HepG2 (cell line): ENCODE measurements at regions not wholly inside any gene's neighbourhood (a gene's known extent, or its start where the extent isn't known, plus 50 kb on each side); places are given as distances from the start of the nearest gene placed in this dataset.
A peak's percentile ranks its signal among the peaks of the same experiment; 100 is the strongest.

Experiments
- ATAC-seq: fragments of 200-7000 bp; cut with Tn5 transposase; 3 replicates; pipeline ENCODE4 v1.9.1; 2020; ENCODE audit warnings: mild to moderate bottlenecking, moderate library complexity
- BruUV-seq: library from RNA; stranded (reverse); fragments of 400-500 nt; replicated peaks from 2 replicates; lab custom pipeline; 2021; lab: Mats Ljungman, UMichigan
- CTCF ChIA-PET: fragments of 300-600 bp; formaldehyde crosslinking; extraction: SDS; loops from one replicate; lab custom pipeline; 2021; ENCODE audit warnings: low total read pairs, inconsistent platforms, low intra/inter-chr PET ratio; lab: Yijun Ruan, JAX
- POLR2A ChIA-PET: fragments of 350-600 bp; sonication (Branson Sonifier 250); formaldehyde crosslinking; loops from one replicate; lab custom pipeline; 2020; ENCODE audit warnings: antibody characterized with exemption, inconsistent platforms; lab: Yijun Ruan, JAX
- DNase-seq: peaks from one replicate; pipeline ENCODE4 v3.0.0-alpha.2; 2015; ENCODE audit warnings: low spot score
- FAIRE-seq: peaks from 3 replicates; lab custom pipeline; 2011; peaks lifted over from hg19 to GRCh38; lab: Jason Lieb, UNC
- H2AFZ ChIP-seq: one replicate; pipeline ENCODE4 v1.6.1; 2011; ENCODE audit warnings: low read length, inconsistent platforms
- H3K27ac ChIP-seq: fragments of 300-600 bp; 3 replicates; pipeline ENCODE4 v1.8.0; 2011; ENCODE audit warnings: mixed run types, mild to moderate bottlenecking, mixed read lengths, low read length, inconsistent platforms; ENCODE audit not compliant: insufficient read depth; ENCODE audit errors: extremely low read length
- H3K27me3 ChIP-seq, 2 experiments: fragments of 200-600 bp in 1 of 2; 2 replicates in 1 of 2; 3 replicates in 1 of 2; pipeline versions ENCODE4 v1.6.0 to v1.8.0; 2011; ENCODE audit warnings: low read length in 2 of 2, mild to moderate bottlenecking in 2 of 2, moderate library complexity in 2 of 2, inconsistent platforms in 1 of 2; ENCODE audit not compliant: insufficient read depth in 2 of 2, control insufficient read depth in 1 of 2
- H3K36me3 ChIP-seq, 2 experiments: fragments of 200-600 bp in 1 of 2; replicated peaks in 1 of 2; 2 replicates in 1 of 2; 3 replicates in 1 of 2; pipeline versions ENCODE4 v1.5.1 to v1.8.0; 2011; ENCODE audit warnings: low read length in 2 of 2, inconsistent platforms in 1 of 2; ENCODE audit not compliant: insufficient read depth in 2 of 2, control insufficient read depth in 1 of 2
- H3K4me1 ChIP-seq: 2 replicates; pipeline ENCODE4 v1.5.1; 2012; ENCODE audit warnings: low read length, inconsistent platforms; ENCODE audit not compliant: insufficient read depth
- H3K4me2 ChIP-seq: 2 replicates; pipeline ENCODE4 v1.6.0; 2011; ENCODE audit warnings: low read depth, low read length, inconsistent platforms
- H3K4me3 ChIP-seq, 3 experiments: fragments of 200-600 bp in 1 of 3; sonication (generic), shearing (Covaris generic) in 1 of 3; replicated peaks in 1 of 3; 2 replicates each; pipeline ENCODE4 v1.5.1; 2011 to 2016; ENCODE audit warnings: low read length in 3 of 3, inconsistent platforms in 2 of 3, low read depth in 2 of 3, mild to moderate bottlenecking in 2 of 3, control low read depth in 1 of 3, mixed read lengths in 1 of 3; ENCODE audit not compliant: insufficient read depth in 1 of 3
- H3K79me2 ChIP-seq: one replicate; pipeline ENCODE4 v1.6.1; 2011; ENCODE audit warnings: low read length, inconsistent platforms; ENCODE audit not compliant: insufficient read depth
- H3K9ac ChIP-seq: 2 replicates; pipeline ENCODE4 v1.6.0; 2011; ENCODE audit warnings: mild to moderate bottlenecking, low read depth, low read length, inconsistent platforms; ENCODE audit not compliant: insufficient read depth
- H3K9me3 ChIP-seq: 2 replicates; pipeline ENCODE4 v1.5.1; 2012; ENCODE audit warnings: mild to moderate bottlenecking, low read length
- H4K20me1 ChIP-seq: 2 replicates; pipeline ENCODE4 v1.6.0; 2011; ENCODE audit warnings: inconsistent platforms, mild to moderate bottlenecking, low read length, moderate library complexity; ENCODE audit not compliant: insufficient read depth
- ATF7 ChIP-seq, 2 experiments: fragments of 450-650 bp in 1 of 2; sonication (generic) in 1 of 2; formaldehyde crosslinking in 1 of 2; IDR thresholded peaks; 2 replicates each; pipeline versions ENCODE4 v1.4.0 to v1.6.1; 2016 to 2020; ENCODE audit warnings: antibody characterized with exemption in 1 of 2, mild to moderate bottlenecking in 1 of 2, missing genetic modification reagents in 1 of 2
- CREB1 ChIP-seq, 2 experiments: fragments of 450-650 bp in 1 of 2; IDR thresholded peaks; 2 replicates each; pipeline ENCODE4 v1.6.1; 2016 to 2017; ENCODE audit warnings: control low read depth in 1 of 2, mild to moderate bottlenecking in 1 of 2, missing compliant biosample characterization in 1 of 2, missing genetic modification characterization in 1 of 2
- HNF4A ChIP-seq: sonication (generic); formaldehyde crosslinking; IDR thresholded peaks from 2 replicates; pipeline ENCODE4 v1.4.0; 2020; ENCODE audit warnings: missing genetic modification reagents
- MTF2 ChIP-seq: sonication (generic); formaldehyde crosslinking; IDR thresholded peaks from 2 replicates; pipeline ENCODE4 v1.5.0; 2020; ENCODE audit warnings: missing genetic modification reagents, borderline replicate concordance
- NKX3-1 ChIP-seq: sonication (generic); formaldehyde crosslinking; IDR thresholded peaks from 2 replicates; pipeline ENCODE4 v1.5.0; 2020; ENCODE audit warnings: missing genetic modification reagents
- ZNF317 ChIP-seq: sonication (generic); formaldehyde crosslinking; IDR thresholded peaks from 2 replicates; pipeline ENCODE4 v1.5.0; 2020; ENCODE audit warnings: mild to moderate bottlenecking, missing genetic modification reagents
- ZNF441 ChIP-seq: sonication (generic); formaldehyde crosslinking; IDR thresholded peaks from 2 replicates; pipeline ENCODE4 v1.7.0; 2021; ENCODE audit warnings: missing genetic modification reagents, borderline replicate concordance
- WGBS: methylation state at CpG from one replicate; pipeline ENCODE4 v1.1.6; 2017; ENCODE audit warnings: low lambda C conversion rate; 5-methylcytosine and 5-hydroxymethylcytosine counted together
- in situ Hi-C: cut with HindIII; loops from 2 replicates; pipeline ENCODE4 v1.10.0; 2017; ENCODE audit warnings: low pct_unique_long_range_greater_than_20kb; ENCODE audit not compliant: extremely low pct_ligation_motif_present
- intact Hi-C: fragments of 100-400 bp; cut with micrococcal nuclease; formaldehyde crosslinking; loops from one replicate; pipeline ENCODE4 v1.10.0; 2022; ENCODE audit not compliant: unreplicated experiment

- no TSS peak for BruUV-seq
- no peak for FAIRE-seq
- Histone ChIP-seq H3K4me3 (no peak overlapping the region), H2AFZ (no peak overlapping the region), H3K4me1 (no peaks in the 10 kb centered on the region), H3K79me2 (no peaks in the 10 kb centered on the region), H3K36me3 (no peaks in the 10 kb centered on the region), H3K4me2 (no peak overlapping the region), H3K27me3 (no peaks in the 10 kb centered on the region), H3K9ac (no peak overlapping the region), H4K20me1 (no peaks in the 10 kb centered on the region), H3K27ac (no peak overlapping the region), H3K9me3 (no peaks in the 10 kb centered on the region)
- DNase-seq, result no peak
- CTCF ChIA-PET, result no interaction called here
- in situ Hi-C loops, result no loop called here
- POLR2A ChIA-PET, result no interaction called here
- TF ChIP-seq CREB1 (IDR thresholded peaks at IDR 0.05), result no peak
- no peak for TF ChIP-seq CREB1 (CRISPR knock-in tag; IDR thresholded peaks at IDR 0.05)
- TF ChIP-seq ZNF317, result no peak
- no peak for TF ChIP-seq ZNF441 (CRISPR knock-in tag)
- no peak for TF ChIP-seq NKX3-1 (CRISPR knock-in tag)
- no peak for ATAC-seq
- WGBS, result 72% methylated on average over 3 of the region's 3 CpGs
- intact Hi-C loops, result no loop called here
These were observed 175.6 kb upstream of the FANCL start for GRCh38 chr2:58416696-58417095.

GRCh38 chr2:58414506-58414905 is 173.4 kb upstream of the FANCL start:
- in situ Hi-C loops, result no loop called here

More at GRCh38 chr2:58414506-58414905, 173.4 kb upstream of the FANCL start:
- intact Hi-C loops, result no loop called here
- FAIRE-seq (no peak), ATAC-seq (no peak), DNase-seq (no peak)
- no peak overlapping the region for H3K4me3 ChIP-seq
- POLR2A ChIA-PET, result no interaction called here
- CTCF ChIA-PET, result no interaction called here
- H3K9ac ChIP-seq, result no peak overlapping the region
- H3K9me3 ChIP-seq, result no peaks in the 10 kb centered on the region
- no peaks in the 10 kb centered on the region for H3K4me1 ChIP-seq
- no peak overlapping the region for H3K27ac ChIP-seq
- H3K79me2 ChIP-seq, result no peaks in the 10 kb centered on the region
- 0% methylated on average over 2 of the region's 2 CpGs for WGBS
- H2AFZ ChIP-seq, result peak overlapping the region; percentile 2
- no peak overlapping the region for H3K4me2 ChIP-seq
- H3K27me3 ChIP-seq, result no peaks in the 10 kb centered on the region
- no TSS peak for BruUV-seq
- TF ChIP-seq ATF7 (IDR thresholded peaks at IDR 0.05) (peak; percentile 50), ATF7 (CRISPR knock-in tag; IDR thresholded peaks at IDR 0.05) (no peak), MTF2 (CRISPR knock-in tag) (no peak), HNF4A (CRISPR knock-in tag) (no peak)
- no peaks in the 10 kb centered on the region for H4K20me1 ChIP-seq
- H3K36me3 ChIP-seq, result no peaks in the 10 kb centered on the region
